Neural progenitor cell (in vitro differentiated cells): ENCODE measurements at regions not wholly inside any gene's neighbourhood (a gene's known extent, or its start where the extent isn't known, plus 50 kb on each side); places are given as distances from the start of the nearest gene placed in this dataset.

Source experiments
- EZH2 ChIP-seq: fragments of 200-600 bp; sonication (generic); IDR thresholded peaks from 2 replicates; pipeline ENCODE4 v1.6.1; 2017; ENCODE audit warnings: antibody characterized with exemption, mild to moderate bottlenecking, moderate library complexity
- EZH2phosphoT487 ChIP-seq: fragments of 200-600 bp; sonication (generic); IDR thresholded peaks from 2 replicates; pipeline ENCODE4 v1.6.1; 2017; ENCODE audit warnings: antibody characterized with exemption
- TF ChIP-seq, protein P1 (sequence below): fragments of 200-600 bp; sonication (generic); IDR thresholded peaks from 2 replicates; pipeline ENCODE4 v1.5.1; 2017; ENCODE audit warnings: antibody characterized with exemption, mild to moderate bottlenecking

DNA sequence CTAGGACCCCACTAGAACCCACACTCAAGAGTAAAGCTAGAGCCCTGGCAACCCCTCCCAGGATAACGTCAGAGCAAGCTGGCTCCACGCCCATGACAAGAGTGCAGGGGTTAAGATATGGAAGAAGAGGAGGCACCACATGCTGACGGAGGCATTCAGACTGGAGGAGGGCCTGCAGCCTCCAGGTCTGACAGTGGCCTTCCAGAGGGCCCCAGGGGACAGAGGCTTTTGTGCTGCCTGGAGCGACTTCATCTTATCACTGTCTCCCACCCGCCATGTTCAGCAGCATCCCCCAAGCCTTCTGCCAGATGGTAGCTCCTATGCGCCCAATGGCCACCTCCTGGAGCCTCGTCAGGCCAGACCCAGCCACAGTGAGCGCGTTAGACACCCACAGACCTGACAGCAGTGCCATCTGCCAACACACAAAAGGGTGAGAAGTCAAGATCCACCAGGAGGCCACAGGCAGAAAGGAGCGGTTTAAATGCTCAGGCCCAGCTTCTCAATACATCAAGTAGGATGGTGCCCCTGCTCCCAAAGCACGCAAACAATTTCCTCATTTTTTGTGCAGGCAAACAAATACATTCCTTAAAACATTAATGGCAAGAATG lies 65.8 kb downstream of the C5orf15 start:
- TF ChIP-seq, protein P1, sequence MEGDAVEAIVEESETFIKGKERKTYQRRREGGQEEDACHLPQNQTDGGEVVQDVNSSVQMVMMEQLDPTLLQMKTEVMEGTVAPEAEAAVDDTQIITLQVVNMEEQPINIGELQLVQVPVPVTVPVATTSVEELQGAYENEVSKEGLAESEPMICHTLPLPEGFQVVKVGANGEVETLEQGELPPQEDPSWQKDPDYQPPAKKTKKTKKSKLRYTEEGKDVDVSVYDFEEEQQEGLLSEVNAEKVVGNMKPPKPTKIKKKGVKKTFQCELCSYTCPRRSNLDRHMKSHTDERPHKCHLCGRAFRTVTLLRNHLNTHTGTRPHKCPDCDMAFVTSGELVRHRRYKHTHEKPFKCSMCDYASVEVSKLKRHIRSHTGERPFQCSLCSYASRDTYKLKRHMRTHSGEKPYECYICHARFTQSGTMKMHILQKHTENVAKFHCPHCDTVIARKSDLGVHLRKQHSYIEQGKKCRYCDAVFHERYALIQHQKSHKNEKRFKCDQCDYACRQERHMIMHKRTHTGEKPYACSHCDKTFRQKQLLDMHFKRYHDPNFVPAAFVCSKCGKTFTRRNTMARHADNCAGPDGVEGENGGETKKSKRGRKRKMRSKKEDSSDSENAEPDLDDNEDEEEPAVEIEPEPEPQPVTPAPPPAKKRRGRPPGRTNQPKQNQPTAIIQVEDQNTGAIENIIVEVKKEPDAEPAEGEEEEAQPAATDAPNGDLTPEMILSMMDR: no peak
- TF ChIP-seq EZH2phosphoT487: no peak
- TF ChIP-seq EZH2: no peak
